Naive thymus-derived CD4-positive, alpha-beta T cell (primary cell): ENCODE measurements at regions not wholly inside any gene's neighbourhood (a gene's known extent, or its start where the extent isn't known, plus 50 kb on each side); places are given as distances from the start of the nearest gene placed in this dataset.

ENCODE experiments used
- ATAC-seq: fragments of 150-1000 bp; cut with Tn5 transposase; 2 replicates; pipeline ENCODE4 v1.10.0; 2021; ENCODE audit warnings: mild to moderate bottlenecking, moderate library complexity
- CTCF ChIA-PET: fragments of 350-600 bp; sonication (Branson Sonifier 250); formaldehyde crosslinking; loops from one replicate; lab custom pipeline; 2021; ENCODE audit warnings: antibody characterized with exemption; lab: Charles Lee
- POLR2A ChIA-PET: fragments of 350-600 bp; sonication (Branson Sonifier 250); formaldehyde crosslinking; loops from one replicate; lab custom pipeline; 2021; ENCODE audit warnings: antibody characterized with exemption, inconsistent platforms; lab: Charles Lee
- DNase-seq, 9 donors: peaks; one replicate each; pipeline versions ENCODE4 v3.0.0 to v3.0.0-alpha.2; 2020 to 2022; ENCODE audit warnings: mixed read lengths in 1 of 9
- H3K27ac ChIP-seq: one replicate; pipeline ENCODE4 v1.7.0; 2013; ENCODE audit warnings: mild to moderate bottlenecking, low read depth, low read length, moderate library complexity
- H3K27me3 ChIP-seq, 2 donors: one replicate each; pipeline ENCODE4 v1.7.0; 2013; ENCODE audit warnings: low read length in 2 of 2, mild to moderate bottlenecking in 2 of 2, moderate library complexity in 2 of 2; ENCODE audit not compliant: control insufficient read depth in 2 of 2, insufficient read depth in 2 of 2
- H3K36me3 ChIP-seq, 3 experiments: 1 replicate in 2 of 3; 2 replicates in 1 of 3; pipeline ENCODE4 v1.7.0; 2013; ENCODE audit warnings: low read length in 3 of 3, mild to moderate bottlenecking in 3 of 3, moderate library complexity in 1 of 3; ENCODE audit not compliant: insufficient read depth in 3 of 3, control insufficient read depth in 2 of 3
- H3K4me1 ChIP-seq, 2 donors: one replicate each; pipeline ENCODE4 v1.7.0; 2013; ENCODE audit warnings: low read length in 2 of 2, mild to moderate bottlenecking in 2 of 2, moderate library complexity in 1 of 2; ENCODE audit not compliant: control insufficient read depth in 2 of 2, insufficient read depth in 2 of 2
- H3K4me3 ChIP-seq: 2 replicates; pipeline ENCODE4 v1.7.0; 2013; ENCODE audit warnings: mild to moderate bottlenecking, low read length
- H3K9me3 ChIP-seq, 3 experiments: 1 replicate in 2 of 3; 2 replicates in 1 of 3; pipeline ENCODE4 v1.7.0; 2013; ENCODE audit warnings: low read length in 3 of 3; ENCODE audit not compliant: control insufficient read depth in 2 of 3
- H3K27ac Mint-ChIP-seq, 9 donors: one replicate each; pipeline ENCODE4 v1.8.0; 2020 to 2022; ENCODE audit warnings: mixed read lengths in 9 of 9, mild to moderate bottlenecking in 8 of 9, moderate library complexity in 5 of 9, inconsistent platforms in 2 of 9
- H3K27me3 Mint-ChIP-seq, 5 donors: one replicate each; pipeline ENCODE4 v1.8.0; 2021 to 2022; ENCODE audit warnings: mixed read lengths in 5 of 5, mild to moderate bottlenecking in 1 of 5
- H3K36me3 Mint-ChIP-seq, 5 donors: one replicate each; pipeline ENCODE4 v1.8.0; 2020 to 2022; ENCODE audit warnings: mixed read lengths in 5 of 5, mild to moderate bottlenecking in 3 of 5, inconsistent platforms in 1 of 5
- H3K4me1 Mint-ChIP-seq, 7 donors: one replicate each; pipeline ENCODE4 v1.8.0; 2020 to 2022; ENCODE audit warnings: mixed read lengths in 7 of 7, mild to moderate bottlenecking in 3 of 7, inconsistent platforms in 1 of 7
- H3K4me3 Mint-ChIP-seq, 10 donors: one replicate each; pipeline ENCODE4 v1.8.0; 2020 to 2022; ENCODE audit warnings: mild to moderate bottlenecking in 10 of 10, mixed read lengths in 10 of 10, moderate library complexity in 6 of 10, inconsistent platforms in 2 of 10
- H3K9me3 Mint-ChIP-seq, 11 donors: one replicate each; pipeline ENCODE4 v1.8.0; 2020 to 2022; ENCODE audit warnings: mixed read lengths in 11 of 11, mild to moderate bottlenecking in 4 of 11, inconsistent platforms in 1 of 11, moderate library complexity in 1 of 11
- intact Hi-C, 2 donors: fragments of 100-400 bp; cut with micrococcal nuclease; formaldehyde crosslinking; loops; one replicate each; pipeline ENCODE4 v1.15.1; 2023

DNA sequence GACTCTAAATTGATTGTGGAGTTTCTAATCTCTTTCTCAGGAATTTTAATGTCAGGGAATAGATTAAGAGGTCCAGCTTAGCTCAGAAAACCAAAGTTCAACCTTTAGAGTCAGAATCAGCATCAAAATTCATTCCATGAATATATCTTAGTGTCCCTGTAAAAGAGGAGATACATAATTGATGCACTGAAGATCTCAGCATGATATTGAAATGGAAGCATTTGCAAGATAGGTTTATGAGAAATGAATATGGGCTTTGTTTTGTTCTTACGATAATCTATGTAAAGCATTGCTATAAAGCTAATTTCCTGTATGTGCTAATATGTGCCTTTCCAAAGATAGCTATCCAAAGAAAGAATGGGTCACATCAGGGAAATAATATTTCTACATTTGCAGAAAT is 404.5 kb upstream of the HSF2 start:
- DNase-seq, result no peak
- intact Hi-C loops, result no loop called here

DNA sequence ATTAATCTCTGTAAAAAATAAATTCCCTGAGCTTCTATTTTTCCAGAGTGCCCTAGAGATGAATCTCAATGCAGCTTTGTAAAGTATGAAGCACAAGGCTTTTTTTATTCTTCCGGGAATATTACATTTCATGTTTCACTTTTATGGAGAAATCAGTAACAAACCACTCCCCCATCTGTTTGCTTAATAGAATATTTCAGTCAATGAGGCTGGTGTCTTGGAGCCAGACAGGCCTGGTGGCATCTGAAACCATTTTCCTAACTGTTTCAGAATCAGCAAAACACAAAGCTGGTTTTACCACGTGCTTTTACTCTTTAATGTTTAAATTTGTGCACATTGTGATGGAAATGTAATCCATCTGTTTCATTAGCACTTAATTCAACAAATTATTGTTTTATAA is 400.8 kb upstream of the HSF2 start:
- Mint-ChIP-seq H3K4me3 (no peak overlapping the region), H3K27ac (no peak overlapping the region), H3K4me1 (no peaks in the 10 kb centered on the region), H3K36me3 (peaks cover 0 to 4% (median 0%) of the 10 kb centered on the region in 5 donors), H3K9me3 (peaks cover 0 to 7% (median 2%) of the 10 kb centered on the region in 11 donors), H3K27me3 (peaks cover 0 to 4% (median 0%) of the 10 kb centered on the region in 5 donors)
- ChIA-PET POLR2A (no interaction called here), CTCF (no interaction called here)
- intact Hi-C loops, result no loop called here
- DNase-seq, result no peak
- Histone ChIP-seq H3K4me1 (no peaks in the 10 kb centered on the region), H3K27ac (no peak overlapping the region), H3K4me3 (no peak overlapping the region), H3K9me3 (no peaks in the 10 kb centered on the region), H3K27me3 (no peaks in the 10 kb centered on the region), H3K36me3 (no peaks in the 10 kb centered on the region)
- ATAC-seq, result no peak

More for the DNA sequence above, 404.5 kb upstream of the HSF2 start:
- H3K9me3 Mint-ChIP-seq, result peaks cover 0 to 11% (median 2%) of the 10 kb centered on the region in 11 donors
- no peaks in the 10 kb centered on the region for H3K36me3 ChIP-seq
- ATAC-seq, result no peak
- H3K4me1 ChIP-seq, result no peaks in the 10 kb centered on the region
- H3K27ac ChIP-seq, result no peak overlapping the region
- CTCF ChIA-PET, result no interaction called here
- no peak overlapping the region for H3K27ac Mint-ChIP-seq
- peaks cover 0 to 10% (median 7%) of the 10 kb centered on the region in 7 donors for H3K4me1 Mint-ChIP-seq
- POLR2A ChIA-PET, result no interaction called here
- H3K4me3 ChIP-seq, result no peak overlapping the region
- no peaks in the 10 kb centered on the region for H3K27me3 ChIP-seq
- no peak overlapping the region for H3K4me3 Mint-ChIP-seq
- H3K9me3 ChIP-seq, result no peaks in the 10 kb centered on the region
- H3K36me3 Mint-ChIP-seq, result peaks cover 0 to 5% (median 0%) of the 10 kb centered on the region in 5 donors
- peaks cover 0 to 4% (median 0%) of the 10 kb centered on the region in 5 donors for H3K27me3 Mint-ChIP-seq

DNA sequence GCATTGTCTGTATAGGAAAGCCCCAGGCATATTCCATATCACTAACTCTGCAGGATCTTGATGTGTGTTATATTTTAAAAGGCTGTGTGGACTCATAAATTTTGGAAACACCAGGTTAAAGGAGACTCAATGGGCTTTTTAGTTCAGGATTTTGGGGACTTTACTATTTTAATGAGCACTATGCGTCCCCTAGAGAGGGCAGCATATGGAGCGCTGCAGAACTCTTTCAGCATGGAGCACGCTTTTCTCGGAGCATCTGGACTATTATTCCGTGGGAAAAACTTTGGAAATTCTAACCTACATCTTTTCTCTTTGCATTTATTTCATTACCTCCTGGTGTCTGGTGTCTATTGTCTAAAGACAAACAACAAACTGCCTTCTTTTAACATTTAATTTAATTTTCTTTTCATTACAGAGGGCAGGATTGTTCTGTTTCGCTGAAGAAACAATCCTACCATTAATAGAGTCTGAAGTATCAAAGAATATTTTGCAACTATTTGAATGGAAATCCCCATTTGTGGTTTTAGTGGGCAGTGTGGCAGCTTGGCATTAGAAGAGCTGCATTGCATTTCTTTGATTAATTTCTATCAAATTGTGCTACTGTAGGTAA is 399.9 kb upstream of the HSF2 start:
- H3K27ac ChIP-seq, result no peak overlapping the region
- Mint-ChIP-seq H3K4me1 (no peaks in the 10 kb centered on the region), H3K4me3 (no peak overlapping the region), H3K9me3 (peaks cover 0 to 5% (median 0%) of the 10 kb centered on the region in 11 donors), H3K27me3 (peaks cover 0 to 4% (median 0%) of the 10 kb centered on the region in 5 donors), H3K27ac (no peak overlapping the region), H3K36me3 (peaks cover 0 to 3% (median 0%) of the 10 kb centered on the region in 5 donors)
- no peak overlapping the region for H3K4me3 ChIP-seq
- DNase-seq, result no peak
- no peak for ATAC-seq
- H3K27me3 ChIP-seq, result no peaks in the 10 kb centered on the region
- H3K36me3 ChIP-seq, result no peaks in the 10 kb centered on the region
- CTCF ChIA-PET, result no interaction called here
- no peaks in the 10 kb centered on the region for H3K9me3 ChIP-seq
- intact Hi-C loops, result no loop called here
- POLR2A ChIA-PET, result no interaction called here
- no peaks in the 10 kb centered on the region for H3K4me1 ChIP-seq

DNA sequence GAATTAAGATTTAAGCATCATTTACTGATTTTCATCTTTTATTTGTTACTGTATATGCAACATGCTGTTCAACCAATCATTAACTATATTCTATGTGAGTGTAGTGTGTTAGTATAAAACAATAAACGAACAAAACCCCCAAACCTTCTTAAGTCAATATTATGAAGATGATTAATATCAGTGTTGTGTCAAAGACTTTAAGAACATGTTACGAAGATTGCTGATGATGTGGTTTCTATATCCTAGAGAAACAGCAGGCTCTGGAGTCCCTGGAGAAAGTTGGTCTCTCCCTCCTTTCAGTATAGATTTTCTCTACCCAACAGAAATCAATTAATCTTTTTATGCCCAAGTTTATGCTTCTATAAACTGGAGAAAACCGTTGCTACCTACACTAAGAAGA is 393.8 kb upstream of the HSF2 start:
- no peaks in the 10 kb centered on the region for H3K27me3 ChIP-seq
- ATAC-seq (no peak), DNase-seq (no peak)
- H3K27me3 Mint-ChIP-seq, result peaks cover 0 to 13% (median 0%) of the 10 kb centered on the region in 5 donors
- H3K27ac Mint-ChIP-seq, result no peak overlapping the region
- H3K9me3 ChIP-seq, result no peaks in the 10 kb centered on the region
- H3K4me3 Mint-ChIP-seq, result no peak overlapping the region
- peaks cover 0 to 11% (median 8%) of the 10 kb centered on the region in 7 donors for H3K4me1 Mint-ChIP-seq
- no peaks in the 10 kb centered on the region for H3K36me3 ChIP-seq
- ChIA-PET CTCF (no interaction called here), POLR2A (no interaction called here)
- intact Hi-C loops, result no loop called here
- H3K36me3 Mint-ChIP-seq, result peaks cover 0 to 3% (median 0%) of the 10 kb centered on the region in 5 donors
- H3K4me3 ChIP-seq, result no peak overlapping the region
- peaks cover 0 to 4% (median 0%) of the 10 kb centered on the region in 11 donors for H3K9me3 Mint-ChIP-seq
- H3K4me1 ChIP-seq, result no peaks in the 10 kb centered on the region
- no peak overlapping the region for H3K27ac ChIP-seq

DNA sequence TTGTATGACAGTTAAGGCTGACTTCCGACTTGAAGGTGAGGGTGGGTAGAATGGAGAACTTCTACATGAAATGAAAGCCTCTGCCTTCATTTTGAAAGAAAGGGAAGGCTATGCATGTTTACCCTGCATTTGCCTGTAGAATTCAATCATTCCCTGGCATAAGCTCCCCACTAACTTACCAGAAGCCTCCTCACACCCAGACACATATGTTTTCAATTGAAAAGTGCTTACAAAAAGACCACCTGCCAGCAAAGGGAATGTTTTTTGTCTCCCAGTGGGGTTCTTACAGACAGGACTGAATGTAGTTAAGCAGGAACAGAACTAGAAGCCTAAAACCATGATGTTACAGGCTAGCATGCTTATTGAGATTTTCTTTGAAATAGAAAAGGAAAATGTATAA is 392.1 kb upstream of the HSF2 start:
- H3K9me3 Mint-ChIP-seq, result peaks cover 0 to 4% (median 0%) of the 10 kb centered on the region in 11 donors
- ChIA-PET CTCF (no interaction called here), POLR2A (no interaction called here)

DNA sequence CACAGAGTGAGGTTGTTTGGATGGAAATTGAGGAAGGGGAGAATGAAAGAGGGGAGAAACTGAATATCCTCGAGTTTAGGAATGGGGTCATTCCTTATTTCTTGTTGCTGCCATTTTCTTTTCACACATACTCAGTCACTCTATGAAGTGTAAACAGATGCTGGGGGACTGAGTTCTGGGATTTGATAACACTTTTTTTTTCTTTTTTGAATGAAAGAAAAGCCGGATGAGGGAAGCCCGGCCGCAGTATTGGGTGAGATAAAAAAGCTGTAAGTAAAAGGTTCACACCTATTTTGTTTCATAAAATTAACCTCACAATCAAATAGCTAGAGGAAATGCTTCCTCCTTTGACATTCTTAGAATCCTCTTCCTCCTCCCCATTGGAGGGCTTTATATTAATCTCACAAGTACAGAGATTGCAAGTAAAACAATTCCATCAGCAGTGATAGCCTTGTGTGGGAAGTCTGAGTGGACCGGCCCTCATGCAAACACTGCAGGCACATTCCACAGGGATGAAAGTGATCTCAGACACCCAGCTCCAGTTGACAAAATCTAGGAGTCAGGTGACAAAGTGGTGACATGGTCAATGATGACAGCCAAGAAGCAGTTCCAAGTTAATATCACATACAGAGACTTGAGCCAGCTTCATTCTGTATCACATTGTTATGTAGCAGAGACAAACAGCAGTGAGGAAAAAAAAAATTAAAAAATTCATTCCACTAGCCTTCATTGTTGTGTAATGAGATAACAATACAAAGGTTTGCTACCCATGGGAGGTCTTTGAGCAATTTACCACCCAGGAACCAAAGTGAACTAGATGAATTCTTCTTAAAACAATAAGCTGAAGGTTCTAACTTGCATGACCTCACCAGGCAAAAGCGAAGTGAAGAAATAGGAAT is 391.1 kb upstream of the HSF2 start:
- no peaks in the 10 kb centered on the region for H3K4me1 ChIP-seq
- intact Hi-C loops, result no loop called here
- peaks cover 0 to 11% (median 8%) of the 10 kb centered on the region in 7 donors for H3K4me1 Mint-ChIP-seq
- H3K4me3 Mint-ChIP-seq, result no peak overlapping the region
- H3K27me3 ChIP-seq, result no peaks in the 10 kb centered on the region
- ChIA-PET CTCF (interaction anchor here (0.7 kb wide), 1 partner anchor 39 kb away, joined by 3 read pairs; no protein-coding TSS in a partner anchor), POLR2A (no interaction called here)
- no peaks in the 10 kb centered on the region for H3K36me3 ChIP-seq
- ATAC-seq (no peak), DNase-seq (no peak)
- no peaks in the 10 kb centered on the region for H3K9me3 ChIP-seq
- no peak overlapping the region for H3K27ac ChIP-seq
- H3K36me3 Mint-ChIP-seq, result peaks cover 0 to 3% (median 0%) of the 10 kb centered on the region in 5 donors
- peaks cover 0 to 13% (median 0%) of the 10 kb centered on the region in 5 donors for H3K27me3 Mint-ChIP-seq
- H3K4me3 ChIP-seq, result no peak overlapping the region
- no peaks in the 10 kb centered on the region for H3K9me3 Mint-ChIP-seq
- H3K27ac Mint-ChIP-seq, result no peak overlapping the region

More for the DNA sequence above, 392.1 kb upstream of the HSF2 start:
- Mint-ChIP-seq H3K4me3 (no peak overlapping the region), H3K27ac (no peak overlapping the region), H3K36me3 (peaks cover 0 to 3% (median 0%) of the 10 kb centered on the region in 5 donors), H3K4me1 (peaks cover 0 to 11% (median 8%) of the 10 kb centered on the region in 7 donors), H3K27me3 (peaks cover 0 to 13% (median 0%) of the 10 kb centered on the region in 5 donors)
- no peak overlapping the region for H3K4me3 ChIP-seq
- ATAC-seq (no peak), DNase-seq (no peak)
- H3K9me3 ChIP-seq, result no peaks in the 10 kb centered on the region
- H3K27me3 ChIP-seq, result no peaks in the 10 kb centered on the region
- H3K36me3 ChIP-seq, result no peaks in the 10 kb centered on the region
- H3K27ac ChIP-seq, result no peak overlapping the region
- no peaks in the 10 kb centered on the region for H3K4me1 ChIP-seq
- intact Hi-C loops, result no loop called here
